ENCODE measurements at regions not wholly inside any gene's neighbourhood (a gene's known extent, or its start where the extent isn't known, plus 50 kb on each side); places are given as distances from the start of the nearest gene placed in this dataset. TPM values are rescaled to one million over a fixed set of nuclear protein-coding genes. Genes with fewer than 3 reads are reported as not detected.

DNA sequence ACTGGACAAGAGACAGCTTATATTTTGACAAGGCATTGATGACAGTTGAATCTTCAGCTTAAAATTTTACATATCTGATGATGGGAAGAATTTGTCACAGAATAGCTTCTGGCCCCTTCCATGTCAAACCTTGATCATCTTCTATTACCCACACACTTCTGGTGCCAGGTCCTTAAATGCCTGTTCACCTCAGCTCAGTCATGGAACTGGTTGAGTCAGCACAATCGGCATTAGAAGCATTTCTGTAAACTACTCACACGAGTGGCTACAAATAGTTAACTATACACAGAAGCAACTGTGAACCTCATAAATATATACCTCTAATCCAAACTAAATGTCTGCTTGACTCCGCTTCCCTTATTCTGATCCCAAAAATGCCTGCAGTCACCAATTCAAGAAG is 161.2 kb downstream of the FOXO1 start:
- Histone ChIP-seq H3K27me3 (ENCODE audit: control insufficient read depth, insufficient read depth, low read length) (no peaks in the 10 kb centered on the region), H3K27ac (ENCODE audit: low read depth, low read length) (no peak overlapping the region), H3K9me3 (ENCODE audit: control insufficient read depth, insufficient read depth, low read length) (no peaks in the 10 kb centered on the region), H3K4me3 (ENCODE audit: low read depth, low read length) (no peak overlapping the region)
- ChIA-PET POLR2A (no interaction called here), CTCF (no interaction called here)
- no peak for DNase-seq (ENCODE audit: low read depth, low spot score)
- TF ChIP-seq, protein P1, sequence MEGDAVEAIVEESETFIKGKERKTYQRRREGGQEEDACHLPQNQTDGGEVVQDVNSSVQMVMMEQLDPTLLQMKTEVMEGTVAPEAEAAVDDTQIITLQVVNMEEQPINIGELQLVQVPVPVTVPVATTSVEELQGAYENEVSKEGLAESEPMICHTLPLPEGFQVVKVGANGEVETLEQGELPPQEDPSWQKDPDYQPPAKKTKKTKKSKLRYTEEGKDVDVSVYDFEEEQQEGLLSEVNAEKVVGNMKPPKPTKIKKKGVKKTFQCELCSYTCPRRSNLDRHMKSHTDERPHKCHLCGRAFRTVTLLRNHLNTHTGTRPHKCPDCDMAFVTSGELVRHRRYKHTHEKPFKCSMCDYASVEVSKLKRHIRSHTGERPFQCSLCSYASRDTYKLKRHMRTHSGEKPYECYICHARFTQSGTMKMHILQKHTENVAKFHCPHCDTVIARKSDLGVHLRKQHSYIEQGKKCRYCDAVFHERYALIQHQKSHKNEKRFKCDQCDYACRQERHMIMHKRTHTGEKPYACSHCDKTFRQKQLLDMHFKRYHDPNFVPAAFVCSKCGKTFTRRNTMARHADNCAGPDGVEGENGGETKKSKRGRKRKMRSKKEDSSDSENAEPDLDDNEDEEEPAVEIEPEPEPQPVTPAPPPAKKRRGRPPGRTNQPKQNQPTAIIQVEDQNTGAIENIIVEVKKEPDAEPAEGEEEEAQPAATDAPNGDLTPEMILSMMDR (IDR thresholded peaks at IDR 0.05; ENCODE audit: low read depth, low read length), result no peak

Small RNAs in the stretch of these regions (small RNA-seq; reads per million reads assigned to genes)
- not detected for gene RF00108 (ENCODE audit: insufficient read length, low read depth)
- gene RNY3P9 (ENCODE audit: insufficient read length, low read depth), result not detected
- gene RPL17P51 (ENCODE audit: insufficient read length, low read depth), result not detected

All from AG04450 (cell line).